Brain microvascular endothelial cell (primary cell): ENCODE measurements at regions not wholly inside any gene's neighbourhood (a gene's known extent, or its start where the extent isn't known, plus 50 kb on each side); places are given as distances from the start of the nearest gene placed in this dataset.

ENCODE experiments used
- DNase-seq: peaks from one replicate; pipeline ENCODE4 v3.0.0-alpha.2; 2020
- H3K27ac ChIP-seq: fragments of 250-450 bp; sonication (Bioruptor Pico); 2 replicates; pipeline ENCODE4 v1.5.1; 2020; ENCODE audit warnings: mild to moderate bottlenecking, moderate library complexity
- H3K27me3 ChIP-seq: fragments of 250-450 bp; sonication (Bioruptor Pico); replicated peaks from 2 replicates; pipeline ENCODE4 v1.5.1; 2020; ENCODE audit warnings: mild to moderate bottlenecking
- H3K36me3 ChIP-seq: fragments of 250-450 bp; sonication (Bioruptor Pico); replicated peaks from 2 replicates; pipeline ENCODE4 v1.5.1; 2020; ENCODE audit warnings: mild to moderate bottlenecking
- H3K4me3 ChIP-seq: 2 replicates; pipeline ENCODE4 v1.5.1; 2011; ENCODE audit warnings: low read depth, mild to moderate bottlenecking, control low read depth, low read length, moderate library complexity
- in situ Hi-C: cut with HindIII; loops from 2 replicates; pipeline ENCODE4 v1.10.0; 2017; ENCODE audit warnings: low sequenced_read_pairs, low pct_ligation_motif_present
- TF ChIP-seq, protein P1 (sequence below): IDR thresholded peaks from 2 replicates; pipeline ENCODE4 v1.5.1; 2011; ENCODE audit warnings: low read depth, mild to moderate bottlenecking, moderate library complexity, low read length, control low read depth, inconsistent platforms; ENCODE audit errors: missing control alignments

GRCh38 chr2:195494451-195494850 is 162.6 kb upstream of the SLC39A10 start:
- DNase-seq, result no peak
- in situ Hi-C loops, result loop anchor here (25.0 kb wide), 1 partner anchor 168 kb away; the partner anchor contains the start of gene SLC39A10

GRCh38 chr2:195493416-195493815 is 163.6 kb upstream of the SLC39A10 start:
- H3K36me3 ChIP-seq, result no peaks in the 10 kb centered on the region
- in situ Hi-C loops, result loop anchor here (25.0 kb wide), 1 partner anchor 169 kb away; the partner anchor contains the start of gene SLC39A10
- H3K27me3 ChIP-seq, result no peaks in the 10 kb centered on the region
- no peak for DNase-seq
- no peak overlapping the region for H3K4me3 ChIP-seq
- TF ChIP-seq, protein P1, sequence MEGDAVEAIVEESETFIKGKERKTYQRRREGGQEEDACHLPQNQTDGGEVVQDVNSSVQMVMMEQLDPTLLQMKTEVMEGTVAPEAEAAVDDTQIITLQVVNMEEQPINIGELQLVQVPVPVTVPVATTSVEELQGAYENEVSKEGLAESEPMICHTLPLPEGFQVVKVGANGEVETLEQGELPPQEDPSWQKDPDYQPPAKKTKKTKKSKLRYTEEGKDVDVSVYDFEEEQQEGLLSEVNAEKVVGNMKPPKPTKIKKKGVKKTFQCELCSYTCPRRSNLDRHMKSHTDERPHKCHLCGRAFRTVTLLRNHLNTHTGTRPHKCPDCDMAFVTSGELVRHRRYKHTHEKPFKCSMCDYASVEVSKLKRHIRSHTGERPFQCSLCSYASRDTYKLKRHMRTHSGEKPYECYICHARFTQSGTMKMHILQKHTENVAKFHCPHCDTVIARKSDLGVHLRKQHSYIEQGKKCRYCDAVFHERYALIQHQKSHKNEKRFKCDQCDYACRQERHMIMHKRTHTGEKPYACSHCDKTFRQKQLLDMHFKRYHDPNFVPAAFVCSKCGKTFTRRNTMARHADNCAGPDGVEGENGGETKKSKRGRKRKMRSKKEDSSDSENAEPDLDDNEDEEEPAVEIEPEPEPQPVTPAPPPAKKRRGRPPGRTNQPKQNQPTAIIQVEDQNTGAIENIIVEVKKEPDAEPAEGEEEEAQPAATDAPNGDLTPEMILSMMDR, result no peak
- H3K27ac ChIP-seq, result no peak overlapping the region

More at GRCh38 chr2:195494451-195494850, 162.6 kb upstream of the SLC39A10 start:
- no peaks in the 10 kb centered on the region for H3K36me3 ChIP-seq
- no peak overlapping the region for H3K4me3 ChIP-seq
- no peak overlapping the region for H3K27ac ChIP-seq
- no peaks in the 10 kb centered on the region for H3K27me3 ChIP-seq
- TF ChIP-seq, protein P1, result no peak

- Histone ChIP-seq H3K36me3 (no peaks in the 10 kb centered on the region), H3K4me3 (no peak overlapping the region), H3K27ac (no peak overlapping the region), H3K27me3 (no peaks in the 10 kb centered on the region)
- TF ChIP-seq, protein P1, result no peak
- no peak for DNase-seq
- in situ Hi-C loops, result loop anchor here (25.0 kb wide), 1 partner anchor 172 kb away; the partner anchor contains the start of gene SLC39A10
Observed at GRCh38 chr2:195490319-195490718, 166.7 kb upstream of the SLC39A10 start.

GRCh38 chr2:195489101-195489500 is 167.9 kb upstream of the SLC39A10 start:
- no peaks in the 10 kb centered on the region for H3K27me3 ChIP-seq
- H3K27ac ChIP-seq, result no peak overlapping the region
- in situ Hi-C loops, result loop anchor here (25.0 kb wide), 1 partner anchor 173 kb away; the partner anchor contains the start of gene SLC39A10
- H3K4me3 ChIP-seq, result no peak overlapping the region
- no peaks in the 10 kb centered on the region for H3K36me3 ChIP-seq
- TF ChIP-seq, protein P1, result no peak
- no peak for DNase-seq

DNA sequence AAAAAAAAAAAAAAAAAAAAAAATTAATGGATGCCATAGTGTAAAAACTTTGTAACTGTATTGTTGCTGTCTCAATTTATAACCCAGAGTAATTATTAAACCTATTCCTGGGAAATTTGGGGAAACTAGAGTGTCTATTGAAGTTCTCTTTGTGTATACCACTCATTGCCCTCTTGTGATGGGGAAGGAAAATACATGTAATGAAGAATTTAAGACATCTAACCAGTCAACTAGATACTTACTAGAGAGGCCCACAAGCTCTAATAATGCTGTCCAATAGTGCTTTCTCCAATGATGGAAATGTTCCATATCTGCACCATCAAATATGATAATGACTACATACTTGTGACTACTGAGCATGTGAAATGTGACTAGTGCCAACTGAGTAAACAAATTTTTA is 168.5 kb upstream of the SLC39A10 start:
- H3K27ac ChIP-seq, result no peak overlapping the region
- TF ChIP-seq, protein P1, result no peak
- in situ Hi-C loops, result loop anchor here (25.0 kb wide), 1 partner anchor 174 kb away; the partner anchor contains the start of gene SLC39A10
- H3K27me3 ChIP-seq, result no peaks in the 10 kb centered on the region
- DNase-seq, result no peak
- no peak overlapping the region for H3K4me3 ChIP-seq
- H3K36me3 ChIP-seq, result no peaks in the 10 kb centered on the region
